ENCODE measurements at regions not wholly inside any gene's neighbourhood (a gene's known extent, or its start where the extent isn't known, plus 50 kb on each side); places are given as distances from the start of the nearest gene placed in this dataset.
"Not testable (repeated sequence)": the region's sequence is repeated elsewhere in the genome, so short reads cannot be mapped to it uniquely, and the experiment has no call there.

GRCh38 chr7:116404389-116404788, 95.1 kb upstream of the CAV2 start:
- no peak overlapping the region for H3K27ac ChIP-seq
- H3K4me3 ChIP-seq: no peak overlapping the region
- H3K27me3 ChIP-seq: no peaks in the 10 kb centered on the region
- TF ChIP-seq EP300 (IDR thresholded peaks at IDR 0.05) (no peak), POLR2AphosphoS5 (IDR thresholded peaks at IDR 0.05) (no peak), POLR2A (IDR thresholded peaks at IDR 0.05) (no peak), CTCF (IDR thresholded peaks at IDR 0.05) (no peak)
- H3K4me1 ChIP-seq: no peaks in the 10 kb centered on the region
- no peaks in the 10 kb centered on the region for H3K36me3 ChIP-seq
- no peaks in the 10 kb centered on the region for H3K9me3 ChIP-seq
- 81 to 84% methylated on average over 3 of the region's 3 CpGs for WGBS, 2 donors (ENCODE audit: low coverage in 1 of 2)
- ATAC-seq: no peak

GRCh38 chr7:116405810-116406209, 93.7 kb upstream of the CAV2 start:
- no peaks in the 10 kb centered on the region for H3K36me3 ChIP-seq
- no peaks in the 10 kb centered on the region for H3K4me1 ChIP-seq
- H3K27ac ChIP-seq: no peak overlapping the region
- 92 to 100% methylated on average over 2 of the region's 2 CpGs for WGBS, 2 donors (ENCODE audit: low coverage in 1 of 2)
- ATAC-seq: no peak
- no peaks in the 10 kb centered on the region for H3K27me3 ChIP-seq
- H3K4me3 ChIP-seq: no peak overlapping the region
- TF ChIP-seq POLR2AphosphoS5 (IDR thresholded peaks at IDR 0.05) (no peak), POLR2A (IDR thresholded peaks at IDR 0.05) (no peak), EP300 (IDR thresholded peaks at IDR 0.05) (no peak), CTCF (IDR thresholded peaks at IDR 0.05) (no peak)
- no peaks in the 10 kb centered on the region for H3K9me3 ChIP-seq

GRCh38 chr7:116407165-116407564, 92.4 kb upstream of the CAV2 start:
- Histone ChIP-seq H3K4me1 (no peaks in the 10 kb centered on the region), H3K9me3 (no peaks in the 10 kb centered on the region), H3K27me3 (no peaks in the 10 kb centered on the region), H3K4me3 (no peak overlapping the region), H3K36me3 (no peaks in the 10 kb centered on the region), H3K27ac (no peak overlapping the region)
- WGBS, 2 donors (ENCODE audit: low coverage in 1 of 2): 90 to 100% methylated on average over 2 to 3 of the region's 3 CpGs
- ATAC-seq: no peak
- TF ChIP-seq POLR2AphosphoS5 (IDR thresholded peaks at IDR 0.05) (no peak), EP300 (IDR thresholded peaks at IDR 0.05) (no peak), CTCF (IDR thresholded peaks at IDR 0.05) (no peak), POLR2A (IDR thresholded peaks at IDR 0.05) (no peak)

GRCh38 chr7:116408166-116408565, 91.4 kb upstream of the CAV2 start:
- 26 to 46% methylated on average over 2 of the region's 2 CpGs for WGBS, 2 donors (ENCODE audit: low coverage in 1 of 2)
- Histone ChIP-seq H3K4me1 (no peaks in the 10 kb centered on the region), H3K4me3 (no peak overlapping the region), H3K27ac (no peak overlapping the region), H3K36me3 (no peaks in the 10 kb centered on the region), H3K9me3 (no peaks in the 10 kb centered on the region), H3K27me3 (no peaks in the 10 kb centered on the region)
- ATAC-seq: no peak
- TF ChIP-seq POLR2A (IDR thresholded peaks at IDR 0.05) (no peak), EP300 (IDR thresholded peaks at IDR 0.05) (no peak), POLR2AphosphoS5 (IDR thresholded peaks at IDR 0.05) (no peak), CTCF (IDR thresholded peaks at IDR 0.05) (no peak)

GRCh38 chr7:116408831-116409453, 90.6 kb upstream of the CAV2 start:
- H3K4me3 ChIP-seq, H3K4me1 ChIP-seq, H3K27me3 ChIP-seq, H3K36me3 ChIP-seq, ATAC-seq, H3K9me3 ChIP-seq, H3K27ac ChIP-seq: not testable (repeated sequence)
- 75 to 89% methylated on average over 4 to 13 of the region's 28 CpGs for WGBS, 2 donors (ENCODE audit: low coverage in 1 of 2)

- ATAC-seq, H3K27me3 ChIP-seq, H3K27ac ChIP-seq, H3K9me3 ChIP-seq, H3K36me3 ChIP-seq, H3K4me1 ChIP-seq, H3K4me3 ChIP-seq: not testable (repeated sequence)
- 87 to 100% methylated on average over 1 to 3 of the region's 3 CpGs for WGBS, 2 donors (ENCODE audit: low coverage in 1 of 2)
Measured at GRCh38 chr7:116410694-116411093, 88.8 kb upstream of the CAV2 start.
